Muscle of back (tissue), 3 donors: ENCODE measurements at regions not wholly inside any gene's neighbourhood (a gene's known extent, or its start where the extent isn't known, plus 50 kb on each side); places are given as distances from the start of the nearest gene placed in this dataset.
A peak's percentile ranks its signal among the peaks of the same experiment; 100 is the strongest.
"Not testable (repeated sequence)": the region's sequence is repeated elsewhere in the genome, so short reads cannot be mapped to it uniquely, and the experiment has no call there.

ENCODE experiments used
- DNase-seq, 3 donors: peaks; one replicate each; pipeline versions ENCODE4 v3.0.0 to v3.0.0-alpha.2; 2013

DNA sequence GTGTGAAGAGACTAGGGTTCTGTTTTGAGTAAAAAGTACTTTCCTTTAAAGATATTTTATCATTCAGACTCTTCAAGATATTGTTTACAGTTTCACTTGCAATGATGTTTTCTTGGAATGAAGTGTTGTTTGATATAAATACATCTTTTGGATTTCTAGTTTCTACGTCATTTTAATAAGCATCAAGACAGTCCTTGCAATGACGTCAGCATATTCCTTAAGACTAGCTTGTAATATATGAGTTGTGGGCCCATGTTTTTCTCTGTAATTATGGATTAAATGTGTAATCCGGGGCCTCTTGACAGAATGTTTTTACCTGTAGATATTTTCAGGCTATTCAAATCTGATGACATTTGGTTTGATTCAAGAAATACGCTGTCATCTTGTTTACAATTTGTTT, 66.1 kb downstream of the RBMX2 start:
- no peak for DNase-seq

DNA sequence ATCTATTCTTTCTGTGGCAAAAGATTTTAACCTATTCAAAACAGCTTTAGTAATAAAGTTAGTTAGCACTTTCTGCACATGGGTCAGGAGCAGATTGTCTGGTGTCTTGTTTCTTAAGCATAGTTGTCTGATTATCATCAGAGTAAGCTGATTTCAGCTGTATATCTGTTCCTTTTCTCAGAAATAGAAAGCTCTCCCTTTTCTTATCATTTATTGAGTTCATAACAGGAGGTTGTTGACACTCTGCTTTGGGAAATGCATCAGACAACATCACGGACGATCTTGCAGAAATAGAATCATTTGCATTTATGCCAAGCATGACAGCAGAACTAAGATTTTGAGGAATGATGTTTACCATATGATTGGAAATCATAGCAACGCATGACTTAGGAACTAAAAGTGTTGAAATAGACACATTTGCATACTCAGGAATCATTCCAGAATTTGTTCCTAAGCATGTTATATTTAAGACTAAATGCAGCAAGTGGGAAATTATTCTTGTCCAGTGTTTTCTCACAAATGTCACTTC, 66.7 kb downstream of the RBMX2 start:
- DNase-seq, result peak in 2 of 3 donors; percentile 7

GRCh38 chrX:130482871-130483270, 81.1 kb downstream of the RBMX2 start:
- no peak for DNase-seq

- DNase-seq, result no peak
These were observed 84.1 kb downstream of the RBMX2 start for GRCh38 chrX:130485870-130486269.

DNA sequence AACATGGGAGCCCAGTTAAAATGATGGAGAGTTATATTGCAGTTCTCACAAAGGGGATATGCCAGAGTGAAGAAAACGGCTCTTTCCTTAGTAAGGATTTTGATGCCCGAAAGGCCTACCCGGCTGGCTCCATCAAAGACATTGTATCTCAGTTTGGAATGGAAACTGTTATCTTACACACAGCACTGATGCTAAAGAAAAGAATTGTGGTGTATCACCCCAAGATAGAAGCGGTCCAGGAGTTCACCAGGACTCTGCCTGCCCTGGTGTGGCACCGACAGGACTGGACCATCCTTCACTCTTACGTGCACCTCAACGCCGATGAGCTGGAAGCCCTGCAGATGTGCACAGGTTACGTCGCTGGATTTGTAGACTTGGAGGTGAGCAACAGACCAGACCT, 93.7 kb downstream of the RBMX2 start:
- not testable (repeated sequence) for DNase-seq

DNA sequence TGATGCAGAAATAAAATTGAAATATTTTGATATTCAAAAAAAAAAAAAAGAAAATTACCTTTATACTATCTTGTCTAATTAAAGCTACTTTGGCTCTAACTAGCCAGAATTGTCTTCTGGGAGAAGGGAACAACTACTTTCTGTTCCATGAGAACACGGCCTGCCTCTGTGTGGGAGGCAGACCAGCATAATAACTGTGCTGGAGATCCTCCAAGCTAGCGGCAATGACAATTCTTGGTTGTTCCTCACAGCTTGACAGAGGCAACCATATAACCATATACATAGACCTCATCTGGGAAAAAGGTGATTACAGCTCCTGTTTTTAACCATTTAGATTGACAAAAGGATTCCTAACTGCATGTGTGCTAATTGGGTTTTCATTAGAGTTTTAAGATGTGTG, 95.7 kb downstream of the RBMX2 start:
- DNase-seq, result peak in 1 of 3 donors; percentile 2

- no peak for DNase-seq
These were observed 97.0 kb downstream of the RBMX2 start for GRCh38 chrX:130498653-130499274.

GRCh38 chrX:130502016-130502570, 100.3 kb downstream of the RBMX2 start:
- DNase-seq, result no peak

- DNase-seq, result no peak
These were observed 102.2 kb downstream of the RBMX2 start for GRCh38 chrX:130504019-130504418.

DNA sequence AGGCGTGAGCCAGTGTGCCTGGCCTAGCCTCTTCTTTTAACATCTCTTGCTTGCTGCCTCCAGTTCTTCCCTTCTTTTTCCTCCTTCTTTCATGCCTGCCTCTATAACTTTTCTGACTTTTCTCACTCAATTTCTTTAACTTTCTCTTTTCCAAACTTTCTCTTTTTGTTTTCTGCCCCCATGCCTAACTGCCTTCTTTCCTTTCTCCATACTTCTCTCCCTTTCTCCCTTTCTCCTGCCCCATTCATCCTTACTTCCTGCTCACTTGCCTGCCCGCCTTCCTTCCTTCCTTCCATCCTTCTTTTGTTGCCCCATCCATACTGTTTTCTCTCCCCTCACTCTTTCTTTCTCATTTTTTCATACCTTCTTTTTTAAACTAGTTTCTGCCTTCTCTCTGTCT, 105.2 kb downstream of the RBMX2 start:
- no peak for DNase-seq

DNA sequence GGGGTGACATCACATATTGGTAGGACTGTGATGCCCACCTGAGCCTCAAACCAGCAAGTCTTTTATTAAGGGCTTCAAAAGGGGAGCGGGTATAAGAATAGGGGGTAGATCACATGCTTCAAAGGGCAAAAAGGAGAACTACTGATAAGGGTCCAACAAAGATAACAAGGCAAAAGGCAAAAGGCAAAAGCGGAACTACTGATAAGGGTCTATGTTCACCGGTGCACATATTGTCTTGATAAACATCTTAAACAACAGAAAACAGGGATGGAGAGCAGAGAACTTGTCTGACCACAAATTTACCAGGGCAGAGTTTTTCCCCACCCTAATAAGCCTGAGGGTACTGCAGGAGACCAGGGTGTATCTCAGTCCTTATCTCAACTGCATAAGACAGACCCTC, 110.7 kb downstream of the RBMX2 start:
- DNase-seq, result not testable (repeated sequence)

- no peak for DNase-seq
These were observed 114.3 kb downstream of the RBMX2 start for GRCh38 chrX:130516123-130516522.

GRCh38 chrX:130523460-130524394, 121.9 kb downstream of the RBMX2 start:
- peak; percentile 2 to 49 (median 34) for DNase-seq

DNA sequence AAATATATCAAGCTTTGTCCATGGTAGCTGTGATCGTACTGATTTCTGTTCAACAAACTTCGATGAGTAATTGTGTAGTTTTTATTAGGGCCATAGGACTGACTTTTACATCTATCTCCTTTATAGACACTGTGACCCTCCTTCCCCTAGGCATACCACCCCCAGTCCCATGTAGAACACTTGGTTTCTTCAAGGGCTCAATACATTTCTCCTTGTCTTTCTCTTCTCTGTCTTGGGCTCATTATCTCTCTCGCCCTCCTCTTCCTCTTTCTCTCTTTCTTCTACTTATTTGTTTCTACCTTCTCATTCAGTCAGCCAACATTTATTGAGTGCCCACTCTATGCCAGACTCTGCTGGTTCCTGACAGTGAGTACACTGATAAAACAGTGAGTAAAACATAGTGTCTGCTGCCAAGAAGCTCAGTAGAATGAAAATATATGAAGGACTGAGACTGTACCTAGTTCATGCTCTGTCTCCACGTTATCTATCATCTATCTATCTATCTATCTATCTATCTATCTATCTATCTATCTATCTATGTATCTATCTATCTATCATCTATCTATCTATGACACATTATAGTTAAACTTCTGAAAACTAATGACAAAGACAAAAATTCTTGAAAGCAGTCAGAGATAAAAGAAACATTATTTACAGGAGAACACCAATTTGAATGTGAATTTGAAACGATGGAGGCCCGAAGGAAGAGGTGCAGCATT, 122.8 kb downstream of the RBMX2 start:
- DNase-seq, result no peak

DNA sequence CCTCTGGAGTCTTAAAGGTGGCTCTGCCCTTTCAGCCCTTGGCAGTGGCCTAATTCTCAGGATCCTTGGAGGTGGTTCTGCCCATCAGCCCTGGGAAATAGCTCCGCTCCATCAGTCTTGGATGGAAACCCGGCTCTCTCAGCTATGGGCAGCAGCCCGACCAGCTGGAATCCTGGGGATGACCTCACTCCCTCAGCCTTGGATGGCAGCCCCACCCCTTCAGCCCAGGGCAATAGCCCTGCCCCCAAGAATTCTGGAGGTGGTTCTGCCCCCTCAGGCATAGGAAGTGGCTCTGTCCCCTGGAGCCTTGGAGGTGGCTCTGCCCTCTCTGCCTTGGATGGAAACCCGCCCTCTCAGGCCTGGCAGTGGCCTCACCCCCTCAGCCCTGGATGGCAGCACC, 127.7 kb downstream of the RBMX2 start:
- DNase-seq, result no peak

- DNase-seq, result no peak
These were observed 129.3 kb downstream of the RBMX2 start for GRCh38 chrX:130531066-130531465.

- DNase-seq, result peak in 2 of 3 donors; percentile 32 to 45
These were observed 138.0 kb downstream of the RBMX2 start for GRCh38 chrX:130539721-130540321.

DNA sequence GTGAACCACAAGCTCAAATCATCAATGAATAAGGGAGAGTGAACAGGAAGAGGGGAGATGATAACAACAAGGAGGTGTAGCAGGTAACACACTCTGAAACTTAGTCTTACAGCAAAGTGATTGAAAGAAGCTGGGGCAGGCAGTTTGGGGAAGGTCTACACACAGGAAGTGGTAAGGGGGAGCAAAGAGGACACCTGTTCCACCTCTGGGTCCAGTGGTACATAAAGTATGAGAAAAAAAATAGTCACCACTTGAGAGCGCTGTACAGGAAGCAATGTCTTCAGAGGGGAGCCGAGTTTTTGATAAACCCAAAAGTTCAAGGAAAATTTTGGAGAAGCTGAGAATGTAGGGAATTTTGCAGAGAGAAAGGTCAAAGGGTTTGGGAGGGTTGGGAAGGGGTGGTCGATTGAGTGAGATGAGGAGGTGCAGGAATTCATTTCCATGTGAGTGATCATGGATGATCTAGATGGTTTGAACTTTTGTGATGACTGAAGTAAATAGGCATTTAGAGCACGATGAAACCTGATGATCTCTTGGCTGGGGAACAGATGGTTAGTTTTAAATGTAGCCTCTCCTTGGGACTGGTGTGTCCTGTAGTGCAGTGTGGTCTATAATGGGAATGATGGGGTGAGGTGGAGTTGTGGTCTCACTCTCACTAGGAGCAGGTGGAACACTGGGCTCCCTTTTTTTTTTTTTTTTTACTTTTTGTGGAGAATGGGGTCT, 142.0 kb downstream of the RBMX2 start:
- no peak for DNase-seq

GRCh38 chrX:130545796-130546195, 144.0 kb downstream of the RBMX2 start:
- DNase-seq, result no peak

DNA sequence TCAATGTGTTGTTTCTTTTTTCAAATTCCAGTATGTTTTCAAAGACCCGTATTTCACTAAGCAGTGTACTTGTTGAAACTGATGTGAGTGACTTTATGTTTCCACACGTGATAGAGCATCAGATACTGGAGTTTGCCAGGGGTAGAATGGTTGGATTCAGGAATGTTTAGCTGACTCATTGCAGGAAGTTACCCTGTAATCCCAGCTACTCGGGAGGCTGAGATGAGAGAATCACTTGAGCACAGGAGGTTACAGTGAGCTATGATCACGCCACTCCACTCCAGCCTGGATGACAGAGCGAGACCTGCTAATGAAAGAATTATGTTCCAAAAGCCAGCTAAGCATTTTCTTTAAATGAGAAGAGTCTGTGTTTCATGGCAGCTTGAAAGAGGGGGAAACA, 147.6 kb downstream of the RBMX2 start:
- DNase-seq, result peak in 1 of 3 donors; percentile 11

DNA sequence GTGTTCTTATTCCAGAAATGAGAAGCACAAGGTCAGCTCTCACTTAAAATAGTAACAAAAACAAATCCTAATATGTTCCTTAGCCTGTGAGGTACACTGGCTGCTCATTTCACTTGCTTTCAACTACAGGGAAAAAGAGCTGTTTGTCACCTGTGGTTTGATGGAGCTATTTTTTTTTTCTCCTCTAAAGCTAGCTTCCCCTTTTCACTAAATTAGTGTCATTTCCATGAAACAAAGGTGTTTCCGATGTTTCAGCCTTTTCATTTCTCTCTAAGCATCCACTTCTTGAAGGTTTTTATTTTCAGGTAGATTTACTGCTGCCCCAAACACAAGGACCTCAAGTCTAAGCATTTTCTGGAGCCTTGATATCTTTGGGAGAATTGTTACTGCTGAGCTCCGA, 148.6 kb downstream of the RBMX2 start:
- no peak for DNase-seq
